WTC11 (cell line): ENCODE measurements at regions not wholly inside any gene's neighbourhood (a gene's known extent, or its start where the extent isn't known, plus 50 kb on each side); places are given as distances from the start of the nearest gene placed in this dataset.

Experiments used
- AR ChIP-seq: fragments of 250-450 bp; sonication (Bioruptor Pico); IDR thresholded peaks from 2 replicates; pipeline ENCODE4 v1.9.0; 2021; ENCODE audit warnings: mild to moderate bottlenecking
- CTCF ChIP-seq: fragments of 200-600 bp; IDR thresholded peaks from 2 replicates; pipeline ENCODE4 v1.8.0; 2022; ENCODE audit warnings: antibody characterized with exemption
- E2F1 ChIP-seq: sonication (generic); formaldehyde crosslinking; IDR thresholded peaks from 2 replicates; pipeline ENCODE4 v1.8.0; 2022; ENCODE audit warnings: mild to moderate bottlenecking, missing genetic modification reagents
- ESRRA ChIP-seq: sonication (generic); formaldehyde crosslinking; IDR thresholded peaks from 2 replicates; pipeline ENCODE4 v1.8.1; 2022; ENCODE audit warnings: mild to moderate bottlenecking, missing genetic modification reagents, borderline replicate concordance
- GABPB1 ChIP-seq: sonication (generic); formaldehyde crosslinking; IDR thresholded peaks from 2 replicates; pipeline ENCODE4 v1.8.1; 2023; ENCODE audit warnings: mild to moderate bottlenecking, missing genetic modification reagents
- KAT7 ChIP-seq: sonication (generic); formaldehyde crosslinking; IDR thresholded peaks from 2 replicates; pipeline ENCODE4 v1.8.1; 2023; ENCODE audit warnings: missing genetic modification reagents, mild to moderate bottlenecking, borderline replicate concordance
- MLX ChIP-seq: sonication (generic); formaldehyde crosslinking; IDR thresholded peaks from 2 replicates; pipeline ENCODE4 v1.8.1; 2023; ENCODE audit warnings: mild to moderate bottlenecking, missing genetic modification reagents, moderate library complexity
- NR3C1 ChIP-seq: sonication (generic); formaldehyde crosslinking; conservative IDR thresholded peaks from 2 replicates; pipeline ENCODE4 v1.8.1; 2023; ENCODE audit warnings: low read depth, mild to moderate bottlenecking, missing genetic modification reagents
- SMAD3 ChIP-seq: sonication (generic); formaldehyde crosslinking; IDR thresholded peaks from 2 replicates; pipeline ENCODE4 v1.8.0; 2022; ENCODE audit warnings: missing genetic modification reagents, mild to moderate bottlenecking, borderline replicate concordance
- SP1 ChIP-seq: sonication (generic); formaldehyde crosslinking; conservative IDR thresholded peaks from 2 replicates; pipeline ENCODE4 v1.8.1; 2022; ENCODE audit warnings: missing genetic modification reagents
- TP53 ChIP-seq: sonication (generic); formaldehyde crosslinking; IDR thresholded peaks from 2 replicates; pipeline ENCODE4 v1.8.1; 2023; ENCODE audit warnings: mild to moderate bottlenecking, missing genetic modification reagents
- ZBTB21 ChIP-seq: sonication (generic); formaldehyde crosslinking; IDR thresholded peaks from 2 replicates; pipeline ENCODE4 v1.8.1; 2023; ENCODE audit warnings: mild to moderate bottlenecking, missing genetic modification reagents, borderline replicate concordance
- ZNF317 ChIP-seq: sonication (generic); formaldehyde crosslinking; IDR thresholded peaks from 2 replicates; pipeline ENCODE4 v1.8.1; 2023; ENCODE audit warnings: low read depth, mild to moderate bottlenecking, moderate library complexity, missing genetic modification reagents, borderline replicate concordance
- ZNF416 ChIP-seq: fragments of 250-450 bp; sonication (Bioruptor Pico); IDR thresholded peaks from 2 replicates; pipeline ENCODE4 v1.9.0; 2021; ENCODE audit warnings: mild to moderate bottlenecking, inconsistent platforms

- TF ChIP-seq CTCF (no peak), ZBTB21 (CRISPR knock-in tag) (no peak), SP1 (CRISPR knock-in tag) (no peak), NR3C1 (CRISPR knock-in tag) (no peak), AR (CRISPR knock-in tag) (no peak), E2F1 (no peak), ZNF416 (CRISPR knock-in tag) (no peak), KAT7 (CRISPR knock-in tag) (no peak), MLX (no peak), ZNF317 (CRISPR knock-in tag) (no peak), GABPB1 (CRISPR knock-in tag) (no peak), TP53 (no peak), ESRRA (no peak), SMAD3 (no peak)
These were observed 219.0 kb upstream of the NRG3 start for GRCh38 chr10:81655986-81656385.
